NB4 (cell line): ENCODE measurements at regions not wholly inside any gene's neighbourhood (a gene's known extent, or its start where the extent isn't known, plus 50 kb on each side); places are given as distances from the start of the nearest gene placed in this dataset.

Experiments
- DNase-seq: peaks from one replicate; pipeline ENCODE4 v3.0.0; 2010; ENCODE audit warnings: low read depth
- H3K4me3 ChIP-seq: one replicate; pipeline ENCODE4 v1.5.1; 2011; ENCODE audit warnings: mild to moderate bottlenecking, low read depth, low read length, moderate library complexity
- MYC ChIP-seq: IDR thresholded peaks from 2 replicates; pipeline ENCODE4 v1.6.1; 2011; ENCODE audit warnings: low read depth, low read length
- POLR2A ChIP-seq: IDR thresholded peaks from 2 replicates; pipeline ENCODE4 v1.6.1; 2011; ENCODE audit warnings: mild to moderate bottlenecking; ENCODE audit not compliant: insufficient read length; ENCODE audit errors: extremely low read depth
- TF ChIP-seq, protein P1 (sequence below): IDR thresholded peaks from one replicate; pipeline ENCODE4 v1.5.1; 2012; ENCODE audit warnings: low read depth, low read length
- TF ChIP-seq, protein P2 (sequence below): IDR thresholded peaks from 2 replicates; pipeline ENCODE4 v1.6.1; 2011; ENCODE audit warnings: low read depth, low read length

DNA sequence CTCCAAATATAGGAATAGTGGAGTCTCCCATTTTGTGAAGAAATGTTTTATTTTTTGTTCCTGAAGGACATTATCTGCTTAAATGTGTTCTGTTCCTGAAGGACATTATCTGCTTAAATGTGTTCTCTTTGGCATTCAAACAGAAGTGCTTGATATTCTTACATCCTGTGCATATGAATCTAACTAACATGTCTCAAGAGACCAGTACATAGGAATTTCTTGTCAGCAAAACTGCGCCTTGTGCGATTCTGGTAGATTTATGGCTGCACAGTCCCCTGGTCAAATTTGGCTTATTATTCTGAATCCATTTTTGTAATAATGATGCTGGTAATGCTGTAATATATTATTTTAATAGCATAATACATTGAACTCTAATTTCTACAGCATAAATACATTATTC, 722.4 kb downstream of the NOVA1 start:
- no peak overlapping the region for H3K4me3 ChIP-seq
- TF ChIP-seq, protein P1, sequence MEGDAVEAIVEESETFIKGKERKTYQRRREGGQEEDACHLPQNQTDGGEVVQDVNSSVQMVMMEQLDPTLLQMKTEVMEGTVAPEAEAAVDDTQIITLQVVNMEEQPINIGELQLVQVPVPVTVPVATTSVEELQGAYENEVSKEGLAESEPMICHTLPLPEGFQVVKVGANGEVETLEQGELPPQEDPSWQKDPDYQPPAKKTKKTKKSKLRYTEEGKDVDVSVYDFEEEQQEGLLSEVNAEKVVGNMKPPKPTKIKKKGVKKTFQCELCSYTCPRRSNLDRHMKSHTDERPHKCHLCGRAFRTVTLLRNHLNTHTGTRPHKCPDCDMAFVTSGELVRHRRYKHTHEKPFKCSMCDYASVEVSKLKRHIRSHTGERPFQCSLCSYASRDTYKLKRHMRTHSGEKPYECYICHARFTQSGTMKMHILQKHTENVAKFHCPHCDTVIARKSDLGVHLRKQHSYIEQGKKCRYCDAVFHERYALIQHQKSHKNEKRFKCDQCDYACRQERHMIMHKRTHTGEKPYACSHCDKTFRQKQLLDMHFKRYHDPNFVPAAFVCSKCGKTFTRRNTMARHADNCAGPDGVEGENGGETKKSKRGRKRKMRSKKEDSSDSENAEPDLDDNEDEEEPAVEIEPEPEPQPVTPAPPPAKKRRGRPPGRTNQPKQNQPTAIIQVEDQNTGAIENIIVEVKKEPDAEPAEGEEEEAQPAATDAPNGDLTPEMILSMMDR, result no peak
- TF ChIP-seq, protein P2, sequence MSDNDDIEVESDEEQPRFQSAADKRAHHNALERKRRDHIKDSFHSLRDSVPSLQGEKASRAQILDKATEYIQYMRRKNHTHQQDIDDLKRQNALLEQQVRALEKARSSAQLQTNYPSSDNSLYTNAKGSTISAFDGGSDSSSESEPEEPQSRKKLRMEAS, result no peak
- DNase-seq, result no peak

DNA sequence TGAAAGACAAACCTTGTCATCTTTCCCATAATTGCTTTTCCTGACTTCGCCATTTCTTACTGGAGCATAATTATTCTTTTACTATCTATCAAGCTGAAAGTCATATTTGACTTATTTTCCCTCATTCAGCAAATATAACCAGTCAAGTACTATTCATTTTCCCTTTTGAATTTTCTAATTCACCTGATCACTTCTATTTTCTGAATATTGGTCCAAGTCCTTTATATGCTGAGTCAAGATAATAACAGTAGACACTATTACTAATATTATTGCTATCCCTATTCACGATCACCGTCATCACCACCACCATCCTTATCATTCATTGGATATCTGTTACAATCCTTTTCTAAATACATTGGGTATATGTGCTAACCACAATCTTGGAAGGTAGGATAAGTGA, 728.0 kb downstream of the NOVA1 start:
- DNase-seq, result no peak
- TF ChIP-seq, protein P2, result no peak
- TF ChIP-seq MYC, result no peak
- TF ChIP-seq, protein P1, result no peak
- TF ChIP-seq POLR2A, result no peak

DNA sequence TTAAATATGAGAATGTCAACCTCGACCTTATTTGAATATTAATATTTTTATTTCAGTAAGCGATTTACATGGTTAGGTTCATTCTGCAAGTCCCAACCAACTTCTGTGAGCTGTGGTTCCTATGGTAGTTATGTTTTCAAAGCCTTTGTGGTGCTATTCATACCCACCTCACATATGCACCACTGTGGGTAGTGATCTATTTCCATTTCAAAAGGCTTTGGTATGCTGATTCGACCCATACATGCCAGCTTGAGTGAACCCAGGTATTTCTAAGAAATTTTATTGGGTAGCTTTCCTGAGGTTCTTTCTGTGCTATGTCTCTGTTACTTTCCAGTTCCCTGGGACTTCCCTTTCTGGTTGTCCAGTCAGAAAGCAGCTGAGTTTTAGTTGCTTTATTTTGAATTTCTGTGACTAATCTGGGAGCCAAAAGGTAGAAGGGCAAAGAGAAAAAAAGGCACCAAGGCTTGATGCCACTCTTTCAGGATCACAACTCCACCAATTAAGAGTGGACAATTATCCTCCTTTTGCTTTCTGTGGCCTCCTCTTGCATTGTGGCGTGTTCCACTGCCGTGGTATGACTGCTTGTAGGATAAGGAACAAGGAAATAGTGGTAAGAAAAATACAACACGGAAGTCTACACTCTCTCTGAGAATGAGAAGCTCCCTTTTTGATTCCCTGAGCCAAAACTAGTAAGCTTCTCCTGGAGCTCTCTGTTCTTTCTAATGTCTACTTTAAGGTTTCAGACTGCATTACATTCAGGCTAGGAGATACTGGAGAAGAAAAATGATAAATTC, 729.1 kb downstream of the NOVA1 start:
- no peak overlapping the region for H3K4me3 ChIP-seq
- DNase-seq, result no peak
- TF ChIP-seq, protein P1, result no peak
- TF ChIP-seq, protein P2, result no peak
- TF ChIP-seq MYC (no peak), POLR2A (no peak)

More for the DNA sequence above, 728.0 kb downstream of the NOVA1 start:
- H3K4me3 ChIP-seq, result no peak overlapping the region

DNA sequence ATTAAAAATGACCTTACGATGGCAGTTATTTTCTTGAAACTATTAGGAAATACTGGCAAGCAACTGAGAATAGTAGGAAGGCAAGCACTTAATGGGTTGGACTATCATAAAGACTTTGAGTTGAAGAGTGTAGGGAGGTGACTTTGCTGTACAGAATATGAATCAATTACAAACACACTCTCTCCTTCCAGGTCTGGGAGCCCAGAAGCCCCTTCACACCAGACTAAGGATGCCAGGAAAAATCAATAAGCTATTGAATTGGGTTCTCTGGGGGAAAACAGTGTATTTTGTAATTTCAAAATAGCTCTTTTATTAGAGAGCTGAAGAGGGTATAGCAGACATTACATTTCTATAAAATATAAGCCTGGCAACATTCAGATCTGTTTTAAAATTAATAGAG, 736.4 kb downstream of the NOVA1 start:
- no peak for DNase-seq
- no peak for TF ChIP-seq MYC
- H3K4me3 ChIP-seq, result no peak overlapping the region

DNA sequence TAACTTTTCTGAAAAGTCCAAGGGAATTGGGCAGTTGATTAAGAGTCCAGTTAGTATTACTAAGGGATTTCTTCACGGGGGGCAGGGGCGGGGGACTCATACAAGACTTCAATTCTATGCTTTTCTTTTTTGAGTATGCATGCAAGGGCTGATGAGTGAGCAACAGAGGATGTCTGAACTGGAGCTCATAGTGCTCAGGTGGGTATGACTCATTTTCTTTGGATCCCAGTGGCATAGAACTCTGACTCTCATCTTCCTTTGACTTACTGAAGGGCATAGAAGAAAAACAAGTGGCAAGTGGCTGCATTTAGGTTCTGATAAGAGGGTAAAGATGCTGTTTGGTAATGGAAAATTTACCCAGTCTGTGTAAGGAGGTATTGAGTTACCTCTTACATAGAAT, 749.2 kb downstream of the NOVA1 start:
- no peak for TF ChIP-seq POLR2A
- no peak for TF ChIP-seq MYC
- TF ChIP-seq, protein P1, result no peak
- TF ChIP-seq, protein P2, result no peak
- DNase-seq, result no peak
- no peak overlapping the region for H3K4me3 ChIP-seq

DNA sequence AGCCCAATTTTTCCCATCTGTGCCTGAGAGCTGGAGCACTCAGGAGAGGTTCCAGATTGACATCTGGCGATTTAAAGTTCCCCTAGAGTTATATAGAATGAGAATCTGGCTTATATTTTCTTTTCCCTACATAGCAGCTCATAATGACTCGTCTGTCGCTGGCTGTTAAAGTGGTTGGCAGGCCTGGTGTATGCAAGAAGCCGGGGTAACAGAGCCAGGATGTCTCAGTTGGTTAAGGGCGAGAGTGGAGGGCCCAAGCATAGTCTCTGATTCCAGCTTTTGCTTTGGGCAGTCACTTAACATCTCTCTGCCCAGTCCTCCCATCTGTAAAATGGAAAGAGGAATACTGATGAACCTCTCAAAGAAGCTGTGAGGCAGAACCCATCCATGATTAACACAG, 751.6 kb downstream of the NOVA1 start:
- no peak for DNase-seq
- no peak overlapping the region for H3K4me3 ChIP-seq
- TF ChIP-seq POLR2A, result no peak
- no peak for TF ChIP-seq MYC
- TF ChIP-seq, protein P1, result no peak
- TF ChIP-seq, protein P2, result no peak
